ENCODE measurements at regions not wholly inside any gene's neighbourhood (a gene's known extent, or its start where the extent isn't known, plus 50 kb on each side); places are given as distances from the start of the nearest gene placed in this dataset.

GRCh38 chr13:34421347-34421719, 520.7 kb upstream of the NBEA start:
- no peak for TF ChIP-seq GATA3 (IDR thresholded peaks at IDR 0.05; ENCODE audit: low read depth, low read length)
- no peak for TF ChIP-seq GATA2 (IDR thresholded peaks at IDR 0.05; ENCODE audit: low read depth, low read length)

Measured in SH-SY5Y (cell line).